Stimulated activated CD8-positive, alpha-beta memory T cell treated with anti-CD3 and anti-CD28 coated beads, Interleukin-2, amount 100 ng/mL, for 48 hours (primary cell): ENCODE measurements at regions not wholly inside any gene's neighbourhood (a gene's known extent, or its start where the extent isn't known, plus 50 kb on each side); places are given as distances from the start of the nearest gene placed in this dataset.
"Not testable (repeated sequence)": the region's sequence is repeated elsewhere in the genome, so short reads cannot be mapped to it uniquely, and the experiment has no call there.

Source experiments
- DNase-seq, 2 donors: peaks; one replicate each; pipeline ENCODE4 v3.0.0-alpha.2; 2020; ENCODE audit warnings: low read depth in 2 of 2

GRCh38 chr16:72657164-72657563, 390.8 kb downstream of the ZFHX3 start:
- DNase-seq: no peak

- DNase-seq: no peak
Measured at GRCh38 chr16:72654535-72654934, 393.4 kb downstream of the ZFHX3 start.

GRCh38 chr16:72649254-72649944, 398.5 kb downstream of the ZFHX3 start:
- no peak for DNase-seq

- no peak for DNase-seq
Measured at GRCh38 chr16:72646615-72647014, 401.3 kb downstream of the ZFHX3 start.

- no peak for DNase-seq
Measured at GRCh38 chr16:72645538-72645937, 402.4 kb downstream of the ZFHX3 start.

GRCh38 chr16:72644911-72645310, 403.0 kb downstream of the ZFHX3 start:
- DNase-seq: no peak

GRCh38 chr16:72639494-72639893, 408.4 kb downstream of the ZFHX3 start:
- no peak for DNase-seq

GRCh38 chr16:72637306-72637705, 410.6 kb downstream of the ZFHX3 start:
- no peak for DNase-seq

GRCh38 chr16:72635694-72636093, 412.2 kb downstream of the ZFHX3 start:
- no peak for DNase-seq

- no peak for DNase-seq
Measured at GRCh38 chr16:72635104-72635503, 412.8 kb downstream of the ZFHX3 start.

GRCh38 chr16:72627182-72627896, 420.6 kb downstream of the ZFHX3 start:
- DNase-seq: not testable (repeated sequence)

GRCh38 chr16:72626623-72627022, 421.3 kb downstream of the ZFHX3 start:
- no peak for DNase-seq

GRCh38 chr16:72621651-72622050, 426.3 kb downstream of the ZFHX3 start:
- DNase-seq: no peak

GRCh38 chr16:72620853-72621252, 427.1 kb downstream of the ZFHX3 start:
- no peak for DNase-seq

- no peak for DNase-seq
Measured at GRCh38 chr16:72620348-72620747, 427.6 kb downstream of the ZFHX3 start.

- no peak for DNase-seq
Measured at GRCh38 chr16:72615856-72616255, 432.1 kb downstream of the ZFHX3 start.

- no peak for DNase-seq
Measured at GRCh38 chr16:72612718-72613117, 435.2 kb downstream of the ZFHX3 start.

- DNase-seq: no peak
Measured at GRCh38 chr16:72612256-72612655, 435.7 kb downstream of the ZFHX3 start.

GRCh38 chr16:72609933-72610332, 438.0 kb upstream of the PMFBP1 start:
- DNase-seq: no peak

GRCh38 chr16:72609066-72609465, 437.1 kb upstream of the PMFBP1 start:
- no peak for DNase-seq

GRCh38 chr16:72604375-72604774, 432.4 kb upstream of the PMFBP1 start:
- no peak for DNase-seq

- DNase-seq: no peak
Measured at GRCh38 chr16:72602499-72602898, 430.5 kb upstream of the PMFBP1 start.

GRCh38 chr16:72598696-72599095, 426.7 kb upstream of the PMFBP1 start:
- no peak for DNase-seq
